ENCODE measurements at regions not wholly inside any gene's neighbourhood (a gene's known extent, or its start where the extent isn't known, plus 50 kb on each side); places are given as distances from the start of the nearest gene placed in this dataset.

DNA sequence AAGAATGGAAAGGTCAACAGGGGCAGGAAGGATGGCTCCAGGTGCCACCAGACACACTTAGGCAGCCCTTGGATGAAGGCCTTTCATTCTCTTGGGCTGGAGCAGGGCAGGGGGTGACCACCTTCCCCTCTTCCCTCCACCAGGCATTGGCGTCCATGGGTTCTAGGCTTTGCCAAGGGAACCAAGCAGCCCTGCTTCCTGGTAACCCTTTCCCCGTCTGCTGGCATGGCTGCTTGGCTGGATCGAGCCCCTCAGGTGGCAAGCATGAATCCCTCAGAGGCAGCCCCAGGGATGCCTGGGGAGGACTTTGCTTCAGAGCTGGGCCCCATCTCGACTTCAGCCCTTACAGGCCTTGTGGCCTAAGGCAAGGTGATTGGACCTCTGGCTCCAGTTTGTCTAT lies 185.1 kb upstream of the SYT13 start (continued):
- TF ChIP-seq, protein P1, sequence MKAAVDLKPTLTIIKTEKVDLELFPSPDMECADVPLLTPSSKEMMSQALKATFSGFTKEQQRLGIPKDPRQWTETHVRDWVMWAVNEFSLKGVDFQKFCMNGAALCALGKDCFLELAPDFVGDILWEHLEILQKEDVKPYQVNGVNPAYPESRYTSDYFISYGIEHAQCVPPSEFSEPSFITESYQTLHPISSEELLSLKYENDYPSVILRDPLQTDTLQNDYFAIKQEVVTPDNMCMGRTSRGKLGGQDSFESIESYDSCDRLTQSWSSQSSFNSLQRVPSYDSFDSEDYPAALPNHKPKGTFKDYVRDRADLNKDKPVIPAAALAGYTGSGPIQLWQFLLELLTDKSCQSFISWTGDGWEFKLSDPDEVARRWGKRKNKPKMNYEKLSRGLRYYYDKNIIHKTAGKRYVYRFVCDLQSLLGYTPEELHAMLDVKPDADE (IDR thresholded peaks at IDR 0.05), result no peak
- TF ChIP-seq, protein P2, sequence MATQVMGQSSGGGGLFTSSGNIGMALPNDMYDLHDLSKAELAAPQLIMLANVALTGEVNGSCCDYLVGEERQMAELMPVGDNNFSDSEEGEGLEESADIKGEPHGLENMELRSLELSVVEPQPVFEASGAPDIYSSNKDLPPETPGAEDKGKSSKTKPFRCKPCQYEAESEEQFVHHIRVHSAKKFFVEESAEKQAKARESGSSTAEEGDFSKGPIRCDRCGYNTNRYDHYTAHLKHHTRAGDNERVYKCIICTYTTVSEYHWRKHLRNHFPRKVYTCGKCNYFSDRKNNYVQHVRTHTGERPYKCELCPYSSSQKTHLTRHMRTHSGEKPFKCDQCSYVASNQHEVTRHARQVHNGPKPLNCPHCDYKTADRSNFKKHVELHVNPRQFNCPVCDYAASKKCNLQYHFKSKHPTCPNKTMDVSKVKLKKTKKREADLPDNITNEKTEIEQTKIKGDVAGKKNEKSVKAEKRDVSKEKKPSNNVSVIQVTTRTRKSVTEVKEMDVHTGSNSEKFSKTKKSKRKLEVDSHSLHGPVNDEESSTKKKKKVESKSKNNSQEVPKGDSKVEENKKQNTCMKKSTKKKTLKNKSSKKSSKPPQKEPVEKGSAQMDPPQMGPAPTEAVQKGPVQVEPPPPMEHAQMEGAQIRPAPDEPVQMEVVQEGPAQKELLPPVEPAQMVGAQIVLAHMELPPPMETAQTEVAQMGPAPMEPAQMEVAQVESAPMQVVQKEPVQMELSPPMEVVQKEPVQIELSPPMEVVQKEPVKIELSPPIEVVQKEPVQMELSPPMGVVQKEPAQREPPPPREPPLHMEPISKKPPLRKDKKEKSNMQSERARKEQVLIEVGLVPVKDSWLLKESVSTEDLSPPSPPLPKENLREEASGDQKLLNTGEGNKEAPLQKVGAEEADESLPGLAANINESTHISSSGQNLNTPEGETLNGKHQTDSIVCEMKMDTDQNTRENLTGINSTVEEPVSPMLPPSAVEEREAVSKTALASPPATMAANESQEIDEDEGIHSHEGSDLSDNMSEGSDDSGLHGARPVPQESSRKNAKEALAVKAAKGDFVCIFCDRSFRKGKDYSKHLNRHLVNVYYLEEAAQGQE (IDR thresholded peaks at IDR 0.05; ENCODE audit: unreplicated experiment), result no peak
- TF ChIP-seq CREB1 (CRISPR knock-in tag; IDR thresholded peaks at IDR 0.05; ENCODE audit: low read depth) (no peak), ZNF331 (CRISPR knock-in tag; IDR thresholded peaks at IDR 0.05; ENCODE audit: low read depth) (no peak), EZH2phosphoT487 (IDR thresholded peaks at IDR 0.05; ENCODE audit: unreplicated experiment) (no peak), ZNF114 (CRISPR knock-in tag; IDR thresholded peaks at IDR 0.05) (no peak)
- TF ChIP-seq, protein P3, sequence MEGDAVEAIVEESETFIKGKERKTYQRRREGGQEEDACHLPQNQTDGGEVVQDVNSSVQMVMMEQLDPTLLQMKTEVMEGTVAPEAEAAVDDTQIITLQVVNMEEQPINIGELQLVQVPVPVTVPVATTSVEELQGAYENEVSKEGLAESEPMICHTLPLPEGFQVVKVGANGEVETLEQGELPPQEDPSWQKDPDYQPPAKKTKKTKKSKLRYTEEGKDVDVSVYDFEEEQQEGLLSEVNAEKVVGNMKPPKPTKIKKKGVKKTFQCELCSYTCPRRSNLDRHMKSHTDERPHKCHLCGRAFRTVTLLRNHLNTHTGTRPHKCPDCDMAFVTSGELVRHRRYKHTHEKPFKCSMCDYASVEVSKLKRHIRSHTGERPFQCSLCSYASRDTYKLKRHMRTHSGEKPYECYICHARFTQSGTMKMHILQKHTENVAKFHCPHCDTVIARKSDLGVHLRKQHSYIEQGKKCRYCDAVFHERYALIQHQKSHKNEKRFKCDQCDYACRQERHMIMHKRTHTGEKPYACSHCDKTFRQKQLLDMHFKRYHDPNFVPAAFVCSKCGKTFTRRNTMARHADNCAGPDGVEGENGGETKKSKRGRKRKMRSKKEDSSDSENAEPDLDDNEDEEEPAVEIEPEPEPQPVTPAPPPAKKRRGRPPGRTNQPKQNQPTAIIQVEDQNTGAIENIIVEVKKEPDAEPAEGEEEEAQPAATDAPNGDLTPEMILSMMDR (conservative IDR thresholded peaks at IDR 0.05; ENCODE audit: low read depth in 2 of 2), result no peak

DNA sequence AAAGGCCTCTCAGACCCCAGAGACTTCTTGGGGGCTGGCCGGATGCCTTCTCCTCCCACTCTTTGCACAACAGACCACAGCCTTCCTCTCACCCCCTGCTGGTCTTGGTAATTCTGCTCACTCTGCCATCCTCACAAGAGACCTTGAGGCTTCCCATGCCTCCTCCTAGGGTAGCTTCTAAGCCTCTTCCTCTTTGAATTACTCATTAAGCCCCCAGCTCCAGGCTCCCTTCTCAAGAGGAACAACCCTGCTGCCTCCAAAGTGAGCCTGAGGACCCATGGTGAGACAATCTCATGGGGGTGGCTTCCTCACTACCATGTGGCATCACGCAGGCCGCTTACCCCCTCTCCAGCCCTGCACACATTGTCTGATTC lies 184.6 kb upstream of the SYT13 start:
- no peaks in the 10 kb centered on the region for H3K36me3 Mint-ChIP-seq (ENCODE audit: low read depth)
- no peaks in the 10 kb centered on the region for H3K9me3 Mint-ChIP-seq
- H3K4me2 ChIP-seq, result no peak overlapping the region
- no peaks in the 10 kb centered on the region for H3F3A ChIP-seq (replicated peaks; ENCODE audit: low read depth)
- H3K36me3 ChIP-seq (ENCODE audit: insufficient read depth), result no peaks in the 10 kb centered on the region
- H3K79me2 ChIP-seq (replicated peaks; ENCODE audit: insufficient read depth), result no peaks in the 10 kb centered on the region
- H3K4me3 Mint-ChIP-seq, result no peak overlapping the region
- no peaks in the 10 kb centered on the region for H3K27me3 Mint-ChIP-seq (ENCODE audit: insufficient read depth, low read depth, poor library complexity)
- ATAC-seq (no peak), DNase-seq (ENCODE audit: low spot score) (no peak)
- no peaks in the 10 kb centered on the region for H4K20me1 ChIP-seq (replicated peaks; ENCODE audit: insufficient read depth)
- peaks cover 5% of the 10 kb centered on the region; the same call in 1 of the 2 replicates for H3K4me1 ChIP-seq (ENCODE audit: insufficient read depth)
- H3K27ac ChIP-seq (ENCODE audit: low read depth), result no peak overlapping the region
- H3K4me3 ChIP-seq, result no peak overlapping the region
- no peaks in the 10 kb centered on the region for H3K27me3 ChIP-seq (ENCODE audit: insufficient read depth)
- TF ChIP-seq ZNF331 (CRISPR knock-in tag; IDR thresholded peaks at IDR 0.05; ENCODE audit: low read depth) (no peak), JUNB (IDR thresholded peaks at IDR 0.05; ENCODE audit: unreplicated experiment) (no peak), POLR2AphosphoS5 (IDR thresholded peaks at IDR 0.05; ENCODE audit: low read depth) (no peak), EZH2phosphoT487 (IDR thresholded peaks at IDR 0.05; ENCODE audit: unreplicated experiment) (no peak), ZNF114 (CRISPR knock-in tag; IDR thresholded peaks at IDR 0.05) (no peak), EZH2 (IDR thresholded peaks at IDR 0.05; ENCODE audit: low read depth, unreplicated experiment) (no peak), CREB1 (CRISPR knock-in tag; IDR thresholded peaks at IDR 0.05; ENCODE audit: low read depth) (no peak)
- TF ChIP-seq, protein P1 (IDR thresholded peaks at IDR 0.05), result no peak
- TF ChIP-seq, protein P4, sequence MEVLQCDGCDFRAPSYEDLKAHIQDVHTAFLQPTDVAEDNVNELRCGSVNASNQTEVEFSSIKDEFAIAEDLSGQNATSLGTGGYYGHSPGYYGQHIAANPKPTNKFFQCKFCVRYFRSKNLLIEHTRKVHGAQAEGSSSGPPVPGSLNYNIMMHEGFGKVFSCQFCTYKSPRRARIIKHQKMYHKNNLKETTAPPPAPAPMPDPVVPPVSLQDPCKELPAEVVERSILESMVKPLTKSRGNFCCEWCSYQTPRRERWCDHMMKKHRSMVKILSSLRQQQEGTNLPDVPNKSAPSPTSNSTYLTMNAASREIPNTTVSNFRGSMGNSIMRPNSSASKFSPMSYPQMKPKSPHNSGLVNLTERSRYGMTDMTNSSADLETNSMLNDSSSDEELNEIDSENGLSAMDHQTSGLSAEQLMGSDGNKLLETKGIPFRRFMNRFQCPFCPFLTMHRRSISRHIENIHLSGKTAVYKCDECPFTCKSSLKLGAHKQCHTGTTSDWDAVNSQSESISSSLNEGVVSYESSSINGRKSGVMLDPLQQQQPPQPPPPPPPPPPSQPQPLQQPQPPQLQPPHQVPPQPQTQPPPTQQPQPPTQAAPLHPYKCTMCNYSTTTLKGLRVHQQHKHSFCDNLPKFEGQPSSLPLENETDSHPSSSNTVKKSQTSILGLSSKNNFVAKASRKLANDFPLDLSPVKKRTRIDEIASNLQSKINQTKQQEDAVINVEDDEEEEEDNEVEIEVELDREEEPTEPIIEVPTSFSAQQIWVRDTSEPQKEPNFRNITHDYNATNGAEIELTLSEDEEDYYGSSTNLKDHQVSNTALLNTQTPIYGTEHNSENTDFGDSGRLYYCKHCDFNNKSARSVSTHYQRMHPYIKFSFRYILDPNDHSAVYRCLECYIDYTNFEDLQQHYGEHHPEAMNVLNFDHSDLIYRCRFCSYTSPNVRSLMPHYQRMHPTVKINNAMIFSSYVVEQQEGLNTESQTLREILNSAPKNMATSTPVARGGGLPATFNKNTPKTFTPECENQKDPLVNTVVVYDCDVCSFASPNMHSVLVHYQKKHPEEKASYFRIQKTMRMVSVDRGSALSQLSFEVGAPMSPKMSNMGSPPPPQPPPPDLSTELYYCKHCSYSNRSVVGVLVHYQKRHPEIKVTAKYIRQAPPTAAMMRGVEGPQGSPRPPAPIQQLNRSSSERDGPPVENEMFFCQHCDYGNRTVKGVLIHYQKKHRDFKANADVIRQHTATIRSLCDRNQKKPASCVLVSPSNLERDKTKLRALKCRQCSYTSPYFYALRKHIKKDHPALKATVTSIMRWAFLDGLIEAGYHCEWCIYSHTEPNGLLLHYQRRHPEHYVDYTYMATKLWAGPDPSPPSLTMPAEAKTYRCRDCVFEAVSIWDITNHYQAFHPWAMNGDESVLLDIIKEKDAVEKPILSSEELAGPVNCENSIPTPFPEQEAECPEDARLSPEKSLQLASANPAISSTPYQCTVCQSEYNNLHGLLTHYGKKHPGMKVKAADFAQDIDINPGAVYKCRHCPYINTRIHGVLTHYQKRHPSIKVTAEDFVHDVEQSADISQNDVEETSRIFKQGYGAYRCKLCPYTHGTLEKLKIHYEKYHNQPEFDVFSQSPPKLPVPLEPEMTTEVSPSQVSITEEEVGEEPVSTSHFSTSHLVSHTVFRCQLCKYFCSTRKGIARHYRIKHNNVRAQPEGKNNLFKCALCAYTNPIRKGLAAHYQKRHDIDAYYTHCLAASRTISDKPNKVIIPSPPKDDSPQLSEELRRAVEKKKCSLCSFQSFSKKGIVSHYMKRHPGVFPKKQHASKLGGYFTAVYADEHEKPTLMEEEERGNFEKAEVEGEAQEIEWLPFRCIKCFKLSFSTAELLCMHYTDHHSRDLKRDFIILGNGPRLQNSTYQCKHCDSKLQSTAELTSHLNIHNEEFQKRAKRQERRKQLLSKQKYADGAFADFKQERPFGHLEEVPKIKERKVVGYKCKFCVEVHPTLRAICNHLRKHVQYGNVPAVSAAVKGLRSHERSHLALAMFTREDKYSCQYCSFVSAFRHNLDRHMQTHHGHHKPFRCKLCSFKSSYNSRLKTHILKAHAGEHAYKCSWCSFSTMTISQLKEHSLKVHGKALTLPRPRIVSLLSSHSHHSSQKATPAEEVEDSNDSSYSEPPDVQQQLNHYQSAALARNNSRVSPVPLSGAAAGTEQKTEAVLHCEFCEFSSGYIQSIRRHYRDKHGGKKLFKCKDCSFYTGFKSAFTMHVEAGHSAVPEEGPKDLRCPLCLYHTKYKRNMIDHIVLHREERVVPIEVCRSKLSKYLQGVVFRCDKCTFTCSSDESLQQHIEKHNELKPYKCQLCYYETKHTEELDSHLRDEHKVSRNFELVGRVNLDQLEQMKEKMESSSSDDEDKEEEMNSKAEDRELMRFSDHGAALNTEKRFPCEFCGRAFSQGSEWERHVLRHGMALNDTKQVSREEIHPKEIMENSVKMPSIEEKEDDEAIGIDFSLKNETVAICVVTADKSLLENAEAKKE (CRISPR knock-in tag; IDR thresholded peaks at IDR 0.05), result no peak
- no peak overlapping the region for H3K27ac Mint-ChIP-seq
- no peaks in the 10 kb centered on the region for H3K9me2 ChIP-seq (ENCODE audit: insufficient read depth)
- H2AFZ ChIP-seq, result no peak overlapping the region
- H3K4me1 Mint-ChIP-seq, result peaks cover 14% of the 10 kb centered on the region

Data from GM23338 (cell line).